Lower leg skin (tissue), 3 donors: ENCODE measurements at regions not wholly inside any gene's neighbourhood (a gene's known extent, or its start where the extent isn't known, plus 50 kb on each side); places are given as distances from the start of the nearest gene placed in this dataset.

Experiments used
- POLR2A ChIP-seq, 2 donors: fragments of 450-650 bp; IDR thresholded peaks; one replicate each; pipeline ENCODE4 v1.6.1; 2016 to 2017; ENCODE audit warnings: antibody characterized with exemption in 2 of 2, mild to moderate bottlenecking in 1 of 2, moderate library complexity in 1 of 2
- TF ChIP-seq, protein P1 (sequence below), 3 donors: fragments of 450-650 bp; IDR thresholded peaks; one replicate each; pipeline ENCODE4 v1.5.1; 2016; ENCODE audit warnings: antibody characterized with exemption in 3 of 3, mild to moderate bottlenecking in 3 of 3, moderate library complexity in 2 of 3

DNA sequence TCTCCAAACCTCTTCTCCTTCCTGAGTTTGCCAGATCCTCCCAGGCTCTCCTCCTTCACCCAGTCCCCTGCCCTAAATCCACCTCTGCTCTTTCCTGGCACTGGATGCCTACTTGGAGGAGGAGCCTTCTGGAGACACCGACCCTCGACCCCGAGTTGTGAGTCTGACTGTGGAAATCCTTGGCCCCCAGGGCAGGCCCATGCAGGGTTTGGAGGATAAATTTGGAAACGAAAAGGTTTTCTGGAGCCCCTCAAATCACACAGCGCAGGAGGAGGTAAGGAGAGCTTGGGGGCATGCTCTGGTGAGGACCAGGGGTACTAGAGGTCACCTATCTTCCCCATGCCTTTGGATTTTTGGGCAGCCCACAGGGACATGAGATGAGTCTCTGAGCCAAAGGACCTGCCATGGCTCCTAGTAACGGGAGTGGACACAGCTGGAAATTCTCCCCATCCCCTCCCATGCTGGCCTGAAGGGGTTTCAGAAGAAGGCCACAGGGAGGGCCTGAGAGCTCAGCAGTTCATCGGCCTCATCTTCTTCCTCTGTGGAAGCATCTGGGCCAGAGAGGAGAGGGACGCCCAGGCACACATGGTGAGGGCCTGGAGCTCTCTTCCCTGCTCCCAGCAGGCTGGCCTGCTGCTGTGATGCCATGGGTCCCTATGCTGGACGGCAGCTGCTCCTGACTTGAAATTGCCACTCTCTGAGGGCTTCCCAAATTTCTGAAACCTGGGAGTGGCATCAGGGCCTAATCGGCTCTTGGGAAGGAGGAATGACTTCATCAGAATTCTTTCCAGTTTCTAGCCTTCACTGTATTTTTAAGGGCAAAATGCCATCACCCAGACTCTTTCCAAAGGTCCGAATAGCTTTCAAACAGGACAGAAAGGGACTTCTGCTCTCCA is 68.6 kb upstream of the ITGA11 start:
- TF ChIP-seq, protein P1, sequence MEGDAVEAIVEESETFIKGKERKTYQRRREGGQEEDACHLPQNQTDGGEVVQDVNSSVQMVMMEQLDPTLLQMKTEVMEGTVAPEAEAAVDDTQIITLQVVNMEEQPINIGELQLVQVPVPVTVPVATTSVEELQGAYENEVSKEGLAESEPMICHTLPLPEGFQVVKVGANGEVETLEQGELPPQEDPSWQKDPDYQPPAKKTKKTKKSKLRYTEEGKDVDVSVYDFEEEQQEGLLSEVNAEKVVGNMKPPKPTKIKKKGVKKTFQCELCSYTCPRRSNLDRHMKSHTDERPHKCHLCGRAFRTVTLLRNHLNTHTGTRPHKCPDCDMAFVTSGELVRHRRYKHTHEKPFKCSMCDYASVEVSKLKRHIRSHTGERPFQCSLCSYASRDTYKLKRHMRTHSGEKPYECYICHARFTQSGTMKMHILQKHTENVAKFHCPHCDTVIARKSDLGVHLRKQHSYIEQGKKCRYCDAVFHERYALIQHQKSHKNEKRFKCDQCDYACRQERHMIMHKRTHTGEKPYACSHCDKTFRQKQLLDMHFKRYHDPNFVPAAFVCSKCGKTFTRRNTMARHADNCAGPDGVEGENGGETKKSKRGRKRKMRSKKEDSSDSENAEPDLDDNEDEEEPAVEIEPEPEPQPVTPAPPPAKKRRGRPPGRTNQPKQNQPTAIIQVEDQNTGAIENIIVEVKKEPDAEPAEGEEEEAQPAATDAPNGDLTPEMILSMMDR (IDR thresholded peaks at IDR 0.05), result no peak
- no peak for TF ChIP-seq POLR2A (IDR thresholded peaks at IDR 0.05)
